Fibroblast of upper back skin (primary cell): ENCODE measurements at regions not wholly inside any gene's neighbourhood (a gene's known extent, or its start where the extent isn't known, plus 50 kb on each side); places are given as distances from the start of the nearest gene placed in this dataset.

Experiments
- DNase-seq: peaks from one replicate; pipeline ENCODE4 v3.0.0-alpha.2; 2013

DNA sequence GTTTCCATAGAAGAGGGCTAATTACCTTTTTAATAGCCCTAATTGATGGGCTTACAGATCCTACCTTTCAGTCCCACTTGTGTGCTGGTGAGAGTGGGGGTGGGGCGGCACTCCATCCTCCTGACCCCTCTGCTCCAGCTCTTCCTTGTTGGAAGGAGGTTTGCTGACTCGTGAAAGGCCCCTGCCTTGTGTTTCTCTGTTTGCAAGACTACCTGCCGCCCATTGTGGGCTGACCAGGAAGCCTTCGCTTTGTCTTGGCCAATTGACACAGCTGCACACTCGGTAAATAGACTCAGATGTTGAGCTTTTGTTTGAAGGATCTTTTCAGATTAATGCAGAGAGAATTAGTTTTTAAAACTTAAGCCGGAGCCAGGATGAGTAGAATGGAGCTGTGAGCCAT lies 197.3 kb upstream of the HES1 start:
- DNase-seq = no peak

GRCh38 chr3:193939527-193939926 lies 196.4 kb upstream of the HES1 start:
- no peak for DNase-seq

- DNase-seq = no peak
Observed at GRCh38 chr3:193940526-193940925, 195.4 kb upstream of the HES1 start.

GRCh38 chr3:193941486-193941885 lies 194.5 kb upstream of the HES1 start:
- no peak for DNase-seq

GRCh38 chr3:193942516-193943055 lies 193.4 kb upstream of the HES1 start:
- DNase-seq = no peak

GRCh38 chr3:193943200-193943599 lies 192.7 kb upstream of the HES1 start:
- DNase-seq = no peak

DNA sequence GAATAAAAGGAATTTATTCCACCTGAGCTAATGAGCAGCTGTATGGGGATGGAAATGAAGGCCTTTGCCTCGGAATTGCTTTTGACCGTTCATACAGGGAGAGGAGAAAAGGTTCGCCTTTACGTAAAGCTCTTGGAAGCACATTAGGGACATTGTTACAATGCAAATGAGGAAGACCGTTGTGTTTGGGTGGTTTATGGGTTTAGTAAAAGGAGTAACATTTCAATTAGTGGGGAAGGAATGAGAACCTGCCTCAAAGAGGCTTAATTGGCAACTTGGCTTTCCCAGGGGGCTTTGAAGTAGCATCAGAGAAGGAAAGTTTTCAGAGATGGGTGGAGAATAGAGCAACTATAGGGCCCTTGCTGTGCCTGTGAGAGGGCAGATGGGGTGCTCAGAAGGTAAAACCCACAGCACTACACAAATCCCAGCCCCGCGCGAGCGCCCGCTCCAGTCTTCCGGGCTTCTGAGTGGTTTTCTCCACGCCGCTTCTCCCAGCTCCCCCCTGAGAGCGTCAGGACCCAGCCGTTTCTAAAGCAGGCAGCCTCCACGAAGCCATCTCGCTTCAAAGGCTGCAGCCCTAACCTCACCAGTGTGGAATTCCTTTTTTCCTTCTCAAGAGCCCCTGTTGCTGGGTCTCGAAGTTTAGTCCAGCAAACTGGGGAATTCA lies 192.0 kb upstream of the HES1 start:
- no peak for DNase-seq

GRCh38 chr3:193944518-193944884 lies 191.4 kb upstream of the HES1 start:
- DNase-seq = no peak

DNA sequence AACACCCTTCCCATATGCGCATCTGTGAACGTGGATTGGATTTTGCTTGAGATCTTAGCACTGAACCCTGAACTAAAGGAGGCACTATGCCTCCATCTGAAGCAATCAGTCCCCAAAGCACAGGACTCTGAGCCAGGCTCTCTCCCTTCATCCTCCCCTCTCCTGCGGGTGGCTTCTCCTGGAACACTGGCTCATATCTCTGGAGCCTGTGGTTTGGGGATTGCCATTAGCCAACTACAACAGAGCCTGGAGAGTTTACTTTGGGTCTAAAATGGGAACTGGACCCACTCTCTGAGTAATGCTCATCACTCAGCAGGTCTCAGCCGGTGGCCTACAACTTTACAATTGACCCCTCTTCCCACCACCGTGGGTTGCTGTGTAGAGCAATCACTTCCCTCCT lies 190.8 kb upstream of the HES1 start:
- no peak for DNase-seq

DNA sequence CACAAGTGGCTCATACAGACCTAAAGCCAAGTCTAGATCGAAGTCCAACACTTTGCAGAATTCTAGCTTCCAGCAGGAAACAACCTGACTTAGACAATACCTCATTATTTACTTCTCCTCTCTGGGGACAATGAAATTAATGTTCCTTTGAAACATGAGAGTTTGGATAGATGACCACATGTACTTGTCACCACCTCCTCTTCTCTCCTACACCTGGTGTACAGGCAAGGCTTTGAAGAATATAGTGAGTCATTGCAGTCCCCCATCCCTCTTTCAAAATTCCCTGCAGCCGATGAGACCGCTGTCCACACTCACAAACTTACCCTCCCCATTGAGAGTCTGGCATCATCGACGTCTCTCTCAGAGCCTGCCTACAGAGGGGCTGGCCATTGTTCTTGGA lies 189.0 kb upstream of the HES1 start:
- no peak for DNase-seq

DNA sequence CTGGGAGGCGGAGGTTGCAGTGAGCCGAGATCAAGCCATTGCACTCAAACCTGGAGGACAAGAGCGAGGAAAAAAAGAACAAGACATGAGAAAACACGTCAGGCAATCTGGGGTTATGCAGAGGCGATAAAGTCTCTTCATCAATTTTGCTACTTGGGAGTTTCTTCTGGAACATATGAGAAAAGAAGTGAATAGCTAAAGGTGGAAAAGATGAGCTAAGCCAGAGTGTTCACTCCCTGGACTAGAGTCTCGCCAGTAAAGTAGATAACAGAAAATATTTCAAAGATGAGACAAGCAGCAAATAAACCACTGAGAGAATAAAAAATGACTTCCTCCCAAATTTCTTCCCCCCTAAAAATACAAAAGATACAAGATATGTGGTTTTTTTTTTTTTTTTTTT lies 188.4 kb upstream of the HES1 start:
- no peak for DNase-seq

DNA sequence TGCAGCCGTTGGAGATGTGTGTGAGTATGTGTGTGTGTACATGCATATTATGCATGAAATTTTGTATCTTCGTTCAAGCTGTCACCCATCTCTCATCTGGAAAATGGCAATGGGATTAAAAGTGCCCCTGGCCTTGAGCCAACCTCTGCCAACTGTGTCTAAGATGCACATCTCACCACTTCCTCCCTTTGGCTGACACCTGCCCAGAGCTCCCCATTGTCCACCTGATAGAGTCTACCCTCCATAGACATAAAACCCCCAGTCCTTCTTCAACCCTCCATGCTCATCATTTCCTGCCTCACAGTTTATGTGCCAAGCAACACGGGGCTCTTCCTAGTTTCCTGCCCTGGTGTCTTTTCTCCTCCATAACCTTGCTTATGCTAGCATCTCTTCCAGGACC lies 187.5 kb upstream of the HES1 start:
- DNase-seq = no peak

- no peak for DNase-seq
Observed at GRCh38 chr3:193951859-193952258, 184.1 kb upstream of the HES1 start.

DNA sequence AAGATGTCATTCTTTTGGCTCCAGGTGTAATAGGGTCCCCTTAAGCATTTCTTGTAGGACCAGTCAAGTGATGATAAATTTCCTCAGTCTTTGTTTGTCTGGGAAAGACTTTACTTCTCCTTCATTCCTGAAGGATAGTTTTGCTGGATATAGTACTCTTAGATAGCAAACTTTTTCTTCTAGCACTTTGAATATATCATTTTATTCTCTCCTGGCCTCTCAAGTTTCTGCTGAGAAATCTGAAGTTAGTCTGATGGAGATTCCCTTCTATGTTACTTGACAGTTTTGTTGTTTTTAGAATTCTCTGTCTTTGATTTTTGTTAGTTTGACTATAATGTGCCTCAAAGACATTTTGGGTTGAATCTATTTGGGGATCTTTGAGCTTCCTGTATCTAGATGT lies 181.2 kb upstream of the HES1 start:
- DNase-seq = no peak

DNA sequence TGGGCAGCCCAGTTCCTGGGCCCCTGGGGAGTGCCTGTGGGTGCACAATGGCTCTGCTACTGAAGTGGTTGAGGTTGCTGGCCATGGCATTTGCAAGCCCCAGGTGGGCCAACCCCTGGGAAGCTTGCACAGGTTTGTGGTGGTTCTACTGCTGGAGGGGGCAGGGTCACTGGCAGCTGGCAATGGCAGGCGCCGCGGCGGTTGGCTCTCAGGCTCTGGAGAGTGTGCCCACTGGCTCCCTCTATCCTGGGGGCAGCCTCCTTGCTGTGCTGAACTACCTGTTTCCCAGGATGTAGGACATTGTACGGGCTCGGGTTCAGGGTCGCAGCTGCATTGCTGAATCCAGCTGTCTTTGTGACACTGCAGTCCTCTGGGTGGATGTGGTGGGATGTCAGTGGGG lies 180.2 kb upstream of the HES1 start:
- DNase-seq = no peak

- DNase-seq = no peak
Observed at GRCh38 chr3:193959861-193960260, 176.1 kb upstream of the HES1 start.

- peak; percentile 28 for DNase-seq
Observed at GRCh38 chr3:193960487-193961274, 175.3 kb upstream of the HES1 start.

- peak; percentile 42 for DNase-seq
Observed at GRCh38 chr3:193962986-193963685, 172.8 kb upstream of the HES1 start.

GRCh38 chr3:193963808-193964516 lies 172.0 kb upstream of the HES1 start:
- no peak for DNase-seq

DNA sequence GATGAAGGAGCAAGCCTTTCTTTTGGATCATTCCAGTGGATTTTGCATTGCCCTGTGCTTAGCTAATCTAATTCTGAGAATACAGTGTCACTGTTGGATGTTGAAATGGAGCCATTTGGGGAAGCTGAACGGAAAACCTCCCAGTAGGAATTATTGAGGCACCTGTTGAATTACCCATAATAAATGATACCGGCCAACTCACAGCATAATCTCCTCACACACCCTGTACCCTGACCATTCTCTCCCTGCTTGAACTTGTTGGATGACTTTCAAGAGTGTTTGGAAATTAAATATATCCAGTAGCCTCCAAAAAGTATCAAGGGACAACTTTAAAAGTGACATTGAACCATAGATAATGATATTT lies 171.4 kb upstream of the HES1 start:
- no peak for DNase-seq

GRCh38 chr3:193968380-193968974 lies 167.5 kb upstream of the HES1 start:
- DNase-seq = no peak

DNA sequence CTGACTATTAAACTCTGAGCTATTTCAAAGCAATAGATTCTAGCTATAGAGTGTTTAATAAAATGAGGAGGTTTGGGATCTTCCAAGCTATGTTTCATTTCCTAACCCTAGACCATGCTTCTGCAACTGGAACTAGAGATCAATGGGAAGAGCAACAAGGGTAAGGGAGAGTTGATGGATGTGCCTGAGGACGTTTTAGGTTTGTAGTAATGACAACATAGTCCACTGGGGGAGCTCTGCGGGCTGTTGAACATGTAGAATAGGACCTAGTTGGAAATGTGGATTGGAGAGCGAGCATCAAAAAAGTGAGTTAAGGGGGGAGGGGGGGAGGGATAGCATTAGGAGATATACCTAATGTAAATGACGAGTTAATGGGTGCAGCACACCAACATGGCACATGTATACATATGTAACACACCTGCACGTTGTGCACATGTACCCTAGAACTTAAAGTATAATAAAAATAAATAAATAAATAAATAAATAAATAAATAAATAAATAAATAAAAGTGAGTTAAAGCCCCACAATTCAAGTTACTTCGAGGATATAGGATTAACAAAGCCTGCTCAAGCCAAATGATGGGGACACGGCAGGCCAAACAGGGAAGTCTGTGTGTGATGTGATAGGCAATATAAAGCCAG lies 165.7 kb upstream of the HES1 start:
- DNase-seq = peak; percentile 35
